H1 (cell line): ENCODE measurements at regions not wholly inside any gene's neighbourhood (a gene's known extent, or its start where the extent isn't known, plus 50 kb on each side); places are given as distances from the start of the nearest gene placed in this dataset.
"Not testable (repeated sequence)": the region's sequence is repeated elsewhere in the genome, so short reads cannot be mapped to it uniquely, and the experiment has no call there.

Experiments
- CEBPB ChIP-seq: IDR thresholded peaks from 2 replicates; pipeline ENCODE4 v1.6.1; 2012; ENCODE audit warnings: low read depth, low read length
- GTF2F1 ChIP-seq: IDR thresholded peaks from 2 replicates; pipeline ENCODE4 v1.6.1; 2012; ENCODE audit warnings: low read depth, low read length, improper control_type of control experiment, borderline replicate concordance
- RAD21 ChIP-seq, 2 experiments: IDR thresholded peaks in 1 of 2; conservative IDR thresholded peaks in 1 of 2; 2 replicates each; pipeline ENCODE4 v1.6.1; 2011; ENCODE audit warnings: low read depth in 2 of 2, low read length in 2 of 2, improper control_type of control experiment in 1 of 2, inconsistent platforms in 1 of 2, mild to moderate bottlenecking in 1 of 2, moderate library complexity in 1 of 2
- SAP30 ChIP-seq: fragments of 300-600 bp; sonication (generic); IDR thresholded peaks from 2 replicates; pipeline ENCODE4 v1.7.1; 2012; ENCODE audit warnings: low read length, moderate library complexity, mild to moderate bottlenecking, inconsistent platforms; ENCODE audit not compliant: insufficient read depth, insufficient replicate concordance
- TAF1 ChIP-seq: IDR thresholded peaks from 2 replicates; pipeline ENCODE4 v1.6.1; 2011; ENCODE audit warnings: mild to moderate bottlenecking, low read depth, low read length
- TEAD4 ChIP-seq: IDR thresholded peaks from 2 replicates; pipeline ENCODE4 v1.6.1; 2012; ENCODE audit warnings: low read depth, low read length, inconsistent platforms, mixed read lengths
- USF2 ChIP-seq: IDR thresholded peaks from 2 replicates; pipeline ENCODE4 v1.6.1; 2011; ENCODE audit warnings: low read length, improper control_type of control experiment
- YY1 ChIP-seq: IDR thresholded peaks from 2 replicates; pipeline ENCODE4 v1.6.1; 2011; ENCODE audit warnings: low read depth, mild to moderate bottlenecking, low read length
- TF ChIP-seq, protein P1 (sequence below), 3 experiments: IDR thresholded peaks; 1 replicate in 2 of 3; 2 replicates in 1 of 3; pipeline versions ENCODE4 v1.5.1 to v1.6.1; 2011; ENCODE audit warnings: low read length in 3 of 3, mild to moderate bottlenecking in 3 of 3, inconsistent platforms in 2 of 3, low read depth in 1 of 3, moderate library complexity in 1 of 3; ENCODE audit not compliant: insufficient read depth in 1 of 3; ENCODE audit errors: control extremely low read depth in 1 of 3
- TF ChIP-seq, protein P2 (sequence below): IDR thresholded peaks from 2 replicates; pipeline ENCODE4 v1.6.1; 2012; ENCODE audit warnings: low read length, inconsistent platforms

GRCh38 chrX:121709236-121709635 lies 661.8 kb downstream of the GLUD2 start:
- TF ChIP-seq, protein P1, sequence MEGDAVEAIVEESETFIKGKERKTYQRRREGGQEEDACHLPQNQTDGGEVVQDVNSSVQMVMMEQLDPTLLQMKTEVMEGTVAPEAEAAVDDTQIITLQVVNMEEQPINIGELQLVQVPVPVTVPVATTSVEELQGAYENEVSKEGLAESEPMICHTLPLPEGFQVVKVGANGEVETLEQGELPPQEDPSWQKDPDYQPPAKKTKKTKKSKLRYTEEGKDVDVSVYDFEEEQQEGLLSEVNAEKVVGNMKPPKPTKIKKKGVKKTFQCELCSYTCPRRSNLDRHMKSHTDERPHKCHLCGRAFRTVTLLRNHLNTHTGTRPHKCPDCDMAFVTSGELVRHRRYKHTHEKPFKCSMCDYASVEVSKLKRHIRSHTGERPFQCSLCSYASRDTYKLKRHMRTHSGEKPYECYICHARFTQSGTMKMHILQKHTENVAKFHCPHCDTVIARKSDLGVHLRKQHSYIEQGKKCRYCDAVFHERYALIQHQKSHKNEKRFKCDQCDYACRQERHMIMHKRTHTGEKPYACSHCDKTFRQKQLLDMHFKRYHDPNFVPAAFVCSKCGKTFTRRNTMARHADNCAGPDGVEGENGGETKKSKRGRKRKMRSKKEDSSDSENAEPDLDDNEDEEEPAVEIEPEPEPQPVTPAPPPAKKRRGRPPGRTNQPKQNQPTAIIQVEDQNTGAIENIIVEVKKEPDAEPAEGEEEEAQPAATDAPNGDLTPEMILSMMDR (IDR thresholded peaks at IDR 0.05; ENCODE audit: control extremely low read depth in 1 of 3, insufficient read depth in 1 of 3, low read depth in 1 of 3, low read length in 3 of 3), result not testable (repeated sequence)
- TF ChIP-seq GTF2F1; SAP30; YY1; TAF1; CEBPB; USF2; TEAD4; RAD21 (IDR thresholded peaks at IDR 0.05 in 1 of 2, conservative IDR thresholded peaks at IDR 0.05 in 1 of 2; ENCODE audit: low read depth in 2 of 2, low read length in 2 of 2): not testable (repeated sequence)
- TF ChIP-seq, protein P2, sequence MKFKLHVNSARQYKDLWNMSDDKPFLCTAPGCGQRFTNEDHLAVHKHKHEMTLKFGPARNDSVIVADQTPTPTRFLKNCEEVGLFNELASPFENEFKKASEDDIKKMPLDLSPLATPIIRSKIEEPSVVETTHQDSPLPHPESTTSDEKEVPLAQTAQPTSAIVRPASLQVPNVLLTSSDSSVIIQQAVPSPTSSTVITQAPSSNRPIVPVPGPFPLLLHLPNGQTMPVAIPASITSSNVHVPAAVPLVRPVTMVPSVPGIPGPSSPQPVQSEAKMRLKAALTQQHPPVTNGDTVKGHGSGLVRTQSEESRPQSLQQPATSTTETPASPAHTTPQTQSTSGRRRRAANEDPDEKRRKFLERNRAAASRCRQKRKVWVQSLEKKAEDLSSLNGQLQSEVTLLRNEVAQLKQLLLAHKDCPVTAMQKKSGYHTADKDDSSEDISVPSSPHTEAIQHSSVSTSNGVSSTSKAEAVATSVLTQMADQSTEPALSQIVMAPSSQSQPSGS, result not testable (repeated sequence)
